Adrenal gland (tissue), 5 donors: ENCODE measurements at regions not wholly inside any gene's neighbourhood (a gene's known extent, or its start where the extent isn't known, plus 50 kb on each side); places are given as distances from the start of the nearest gene placed in this dataset.

Experiments
- CTCF ChIP-seq, 6 experiments: fragments of 450-650 bp in 4 of 6; fragments of 200-600 bp in 2 of 6; sonication (generic) in 1 of 6; IDR thresholded peaks; 1 replicate in 5 of 6; 2 replicates in 1 of 6; pipeline versions ENCODE4 v1.5.1 to v1.8.0; 2016 to 2021; ENCODE audit warnings: antibody characterized with exemption in 6 of 6, mild to moderate bottlenecking in 2 of 6, moderate library complexity in 1 of 6
- POLR2A ChIP-seq, 2 donors: fragments of 450-650 bp; IDR thresholded peaks; one replicate each; pipeline ENCODE4 v1.6.1; 2017; ENCODE audit warnings: antibody characterized with exemption in 2 of 2, mild to moderate bottlenecking in 2 of 2, moderate library complexity in 1 of 2
- donor health status: DM: no; HTN: no; CAD: no.

DNA sequence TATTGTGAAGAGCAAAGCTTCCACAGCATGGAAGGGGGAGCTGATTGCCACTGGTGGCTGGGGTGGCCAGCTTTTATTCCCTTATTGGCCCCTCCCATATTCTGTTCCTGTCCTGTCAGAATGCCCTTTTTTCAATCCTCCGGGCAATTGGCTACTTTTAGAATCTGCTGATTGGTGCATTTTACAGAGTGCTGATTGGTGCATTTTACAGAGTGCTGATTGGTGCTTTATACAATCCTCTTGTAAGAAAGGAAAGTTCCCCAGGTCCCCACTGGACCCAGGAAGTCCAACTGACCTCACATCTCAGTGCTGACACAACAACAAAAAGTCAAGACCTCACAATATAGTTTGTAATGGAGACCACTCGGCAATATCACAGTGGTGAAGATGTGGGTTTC lies 195.0 kb downstream of the SPATA31A6 start:
- no peak for TF ChIP-seq POLR2A (IDR thresholded peaks at IDR 0.05)
- TF ChIP-seq CTCF (IDR thresholded peaks at IDR 0.05): no peak
